H9 (cell line): ENCODE measurements at regions not wholly inside any gene's neighbourhood (a gene's known extent, or its start where the extent isn't known, plus 50 kb on each side); places are given as distances from the start of the nearest gene placed in this dataset.

Experiments
- DNase-seq: peaks from one replicate; pipeline ENCODE4 v3.0.0-alpha.2; 2017
- H2AFZ ChIP-seq: one replicate; pipeline ENCODE4 v1.6.1; 2013; ENCODE audit warnings: mild to moderate bottlenecking, low read length, control low read depth, moderate library complexity
- H2AK5ac ChIP-seq: 2 replicates; pipeline ENCODE4 v1.6.1; 2013; ENCODE audit warnings: low read length, control low read depth, mixed read lengths; ENCODE audit not compliant: insufficient read length
- H2BK120ac ChIP-seq: one replicate; pipeline ENCODE4 v1.6.1; 2013; ENCODE audit warnings: low read depth, mild to moderate bottlenecking, low read length, control low read depth, inconsistent platforms; ENCODE audit not compliant: poor library complexity, severe bottlenecking
- H2BK12ac ChIP-seq: 2 replicates; pipeline ENCODE4 v1.6.1; 2013; ENCODE audit warnings: low read length, control low read depth, mixed read lengths, low read depth; ENCODE audit not compliant: insufficient read length
- H2BK15ac ChIP-seq: 2 replicates; pipeline ENCODE4 v1.6.1; 2013; ENCODE audit warnings: low read depth, low read length, control low read depth
- H2BK20ac ChIP-seq: one replicate; pipeline ENCODE4 v1.6.1; 2013; ENCODE audit warnings: low read depth, mild to moderate bottlenecking, low read length, control low read depth, inconsistent platforms; ENCODE audit not compliant: poor library complexity, severe bottlenecking
- H2BK5ac ChIP-seq: 2 replicates; pipeline ENCODE4 v1.6.1; 2013; ENCODE audit warnings: low read length, control low read depth, mixed read lengths; ENCODE audit not compliant: insufficient read length
- H3K14ac ChIP-seq: 2 replicates; pipeline ENCODE4 v1.6.1; 2013; ENCODE audit warnings: low read length, control low read depth; ENCODE audit not compliant: insufficient read depth
- H3K18ac ChIP-seq: 2 replicates; pipeline ENCODE4 v1.6.1; 2013; ENCODE audit warnings: low read depth, mild to moderate bottlenecking, mixed read lengths, low read length, control low read depth; ENCODE audit not compliant: insufficient read length
- H3K23ac ChIP-seq: 2 replicates; pipeline ENCODE4 v1.6.1; 2013; ENCODE audit warnings: low read length, control low read depth, mixed read lengths, low read depth; ENCODE audit not compliant: insufficient read length
- H3K23me2 ChIP-seq: 2 replicates; pipeline ENCODE4 v1.6.1; 2013; ENCODE audit warnings: low read depth, mild to moderate bottlenecking, mixed read lengths, low read length, control low read depth; ENCODE audit not compliant: insufficient read length, poor library complexity, severe bottlenecking
- H3K27ac ChIP-seq: 2 replicates; pipeline ENCODE4 v1.5.1; 2013; ENCODE audit warnings: low read length, control low read depth, mixed read lengths, low read depth; ENCODE audit not compliant: insufficient read length
- H3K27me3 ChIP-seq: 2 replicates; pipeline ENCODE4 v1.6.1; 2013; ENCODE audit warnings: low read length, control low read depth, inconsistent platforms; ENCODE audit not compliant: insufficient read depth
- H3K4ac ChIP-seq: 2 replicates; pipeline ENCODE4 v1.6.1; 2013; ENCODE audit warnings: low read depth, mild to moderate bottlenecking, control low read depth, inconsistent platforms, low read length, moderate library complexity
- H3K4me1 ChIP-seq: 2 replicates; pipeline ENCODE4 v1.6.1; 2013; ENCODE audit warnings: low read length, control low read depth, inconsistent platforms; ENCODE audit not compliant: insufficient read depth
- H3K4me2 ChIP-seq: 2 replicates; pipeline ENCODE4 v1.6.1; 2013; ENCODE audit warnings: low read length, control low read depth, mixed read lengths; ENCODE audit not compliant: insufficient read length, insufficient read depth
- H3K56ac ChIP-seq: 2 replicates; pipeline ENCODE4 v1.6.1; 2013; ENCODE audit warnings: low read depth, mild to moderate bottlenecking, mixed read lengths, low read length, control low read depth; ENCODE audit not compliant: insufficient read length
- H3K79me1 ChIP-seq: 2 replicates; pipeline ENCODE4 v1.6.1; 2013; ENCODE audit warnings: low read depth, mild to moderate bottlenecking, moderate library complexity, low read length, control low read depth, inconsistent platforms; ENCODE audit not compliant: insufficient read depth, poor library complexity, severe bottlenecking
- H3K79me2 ChIP-seq: 2 replicates; pipeline ENCODE4 v1.6.1; 2013; ENCODE audit warnings: low read length, control low read depth, inconsistent platforms; ENCODE audit not compliant: insufficient read depth
- H3K9ac ChIP-seq: 2 replicates; pipeline ENCODE4 v1.6.1; 2013; ENCODE audit warnings: low read length, control low read depth, mixed read lengths; ENCODE audit not compliant: insufficient read length; ENCODE audit errors: extremely low read depth
- H3K9me3 ChIP-seq: one replicate; pipeline ENCODE4 v1.6.1; 2013; ENCODE audit warnings: low read depth, low read length, inconsistent platforms; ENCODE audit not compliant: control insufficient read depth
- H3T11ph ChIP-seq: one replicate; pipeline ENCODE4 v1.6.1; 2013; ENCODE audit warnings: mild to moderate bottlenecking, low read length, control low read depth, inconsistent platforms
- H4K20me1 ChIP-seq: one replicate; pipeline ENCODE4 v1.6.1; 2013; ENCODE audit not compliant: control insufficient read depth, insufficient read length, insufficient read depth
- H4K5ac ChIP-seq: 2 replicates; pipeline ENCODE4 v1.6.1; 2013; ENCODE audit warnings: low read depth, mild to moderate bottlenecking, mixed read lengths, low read length, control low read depth; ENCODE audit not compliant: insufficient read length
- H4K8ac ChIP-seq: replicated peaks from 2 replicates; pipeline ENCODE4 v1.6.1; 2013; ENCODE audit warnings: low read length, control low read depth, mixed read lengths, low read depth; ENCODE audit not compliant: insufficient read length
- H4K91ac ChIP-seq: 2 replicates; pipeline ENCODE4 v1.6.1; 2013; ENCODE audit warnings: low read depth, mild to moderate bottlenecking, moderate library complexity, mixed read lengths, low read length, control low read depth; ENCODE audit not compliant: insufficient read length
- H3K27ac Mint-ChIP-seq, 3 experiments: 2 replicates in 2 of 3; 3 replicates in 1 of 3; pipeline ENCODE4 v1.8.0; 2020 to 2021; ENCODE audit warnings: mixed read lengths in 3 of 3, mild to moderate bottlenecking in 1 of 3, moderate library complexity in 1 of 3
- H3K27me3 Mint-ChIP-seq: 2 replicates; pipeline ENCODE4 v1.8.0; 2021; ENCODE audit warnings: low read depth, mild to moderate bottlenecking, moderate library complexity, mixed read lengths
- H3K36me3 Mint-ChIP-seq, 3 experiments: 2 replicates in 2 of 3; 3 replicates in 1 of 3; pipeline ENCODE4 v1.8.0; 2020 to 2021; ENCODE audit warnings: low read depth in 3 of 3, mixed read lengths in 3 of 3; ENCODE audit not compliant: insufficient read depth in 1 of 3
- H3K4me1 Mint-ChIP-seq, 2 experiments: 2 replicates each; pipeline ENCODE4 v1.8.0; 2020; ENCODE audit warnings: mixed read lengths in 2 of 2
- H3K4me3 Mint-ChIP-seq, 2 experiments: 2 replicates in 1 of 2; 3 replicates in 1 of 2; pipeline ENCODE4 v1.8.0; 2020 to 2021; ENCODE audit warnings: mild to moderate bottlenecking in 2 of 2, mixed read lengths in 2 of 2, moderate library complexity in 1 of 2
- H3K9me3 Mint-ChIP-seq, 2 experiments: 2 replicates in 1 of 2; 3 replicates in 1 of 2; pipeline ENCODE4 v1.8.0; 2020; ENCODE audit warnings: mild to moderate bottlenecking in 2 of 2, mixed read lengths in 2 of 2, moderate library complexity in 1 of 2
- WGBS: extraction: QIAGEN DNeasy Blood & Tissue Kit; methylation state at CpG from one replicate; pipeline ENCODE4 v1.1.7; 2013; ENCODE audit warnings: missing lambda C conversion rate, low lambda C conversion rate, mixed read lengths; ENCODE audit not compliant: insufficient read length; ENCODE audit errors: extremely low coverage; 5-methylcytosine and 5-hydroxymethylcytosine counted together
- TF ChIP-seq, protein P1 (sequence below): fragments of 200-600 bp; sonication (generic); conservative IDR thresholded peaks from 3 replicates; pipeline ENCODE4 v1.8.0; 2021; ENCODE audit warnings: antibody characterized with exemption, mild to moderate bottlenecking

DNA sequence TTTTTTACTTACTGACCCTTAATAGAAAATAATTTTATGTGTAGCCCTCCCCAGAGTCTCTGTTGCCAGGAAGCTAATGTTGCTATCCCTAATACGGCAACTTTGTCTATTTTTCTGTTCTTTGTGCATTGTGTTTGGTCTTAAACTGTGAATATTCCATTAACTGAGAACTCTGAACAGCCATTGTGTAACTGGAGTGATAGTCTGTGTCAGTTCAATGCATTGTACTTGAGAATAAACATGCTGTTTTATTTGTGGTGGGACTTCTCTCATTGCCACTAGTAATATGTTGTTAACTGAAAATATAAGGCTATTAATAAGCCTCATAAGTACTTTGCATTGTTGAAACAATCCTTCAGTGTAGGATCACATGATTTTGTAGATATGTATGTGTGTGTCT lies 278.3 kb upstream of the DMRT1 start:
- H2AK5ac ChIP-seq = no peak overlapping the region
- no peak overlapping the region for H2AFZ ChIP-seq
- H3K27ac ChIP-seq = no peak overlapping the region
- no peak overlapping the region for H3K4ac ChIP-seq
- no peak overlapping the region for H4K5ac ChIP-seq
- H3K18ac ChIP-seq = no peak overlapping the region
- H4K91ac ChIP-seq = no peak overlapping the region
- no peak overlapping the region for H3K14ac ChIP-seq
- no peaks in the 10 kb centered on the region for H3K79me2 ChIP-seq
- no peak overlapping the region for H2BK12ac ChIP-seq
- Mint-ChIP-seq H3K4me3 (no peak overlapping the region), H3K27me3 (no peaks in the 10 kb centered on the region; the same call in 1 of the 2 replicates), H3K27ac (no peak overlapping the region), H3K9me3 (peaks cover 9 to 19% of the 10 kb centered on the region in 2 experiments; a peak in 4 of 5 replicates), H3K36me3 (peaks cover 16 to 22% (median 22%) of the 10 kb centered on the region in 3 experiments), H3K4me1 (peaks cover 9 to 10% of the 10 kb centered on the region in 2 experiments)
- no peaks in the 10 kb centered on the region for H3K23me2 ChIP-seq
- H3K56ac ChIP-seq = no peak overlapping the region
- H3K4me2 ChIP-seq = no peak overlapping the region
- H3K9me3 ChIP-seq = no peaks in the 10 kb centered on the region
- no peak overlapping the region for H3K23ac ChIP-seq
- no peak for DNase-seq
- no peak overlapping the region for H2BK5ac ChIP-seq
- no peaks in the 10 kb centered on the region for H4K20me1 ChIP-seq
- no peak overlapping the region for H2BK120ac ChIP-seq
- no peak overlapping the region for H3T11ph ChIP-seq
- no peak overlapping the region for H2BK20ac ChIP-seq
- H4K8ac ChIP-seq = no peak overlapping the region
- no peaks in the 10 kb centered on the region for H3K4me1 ChIP-seq
- no peak overlapping the region for H3K9ac ChIP-seq
- H3K79me1 ChIP-seq = no peaks in the 10 kb centered on the region
- no peak overlapping the region for H2BK15ac ChIP-seq
- TF ChIP-seq, protein P1, sequence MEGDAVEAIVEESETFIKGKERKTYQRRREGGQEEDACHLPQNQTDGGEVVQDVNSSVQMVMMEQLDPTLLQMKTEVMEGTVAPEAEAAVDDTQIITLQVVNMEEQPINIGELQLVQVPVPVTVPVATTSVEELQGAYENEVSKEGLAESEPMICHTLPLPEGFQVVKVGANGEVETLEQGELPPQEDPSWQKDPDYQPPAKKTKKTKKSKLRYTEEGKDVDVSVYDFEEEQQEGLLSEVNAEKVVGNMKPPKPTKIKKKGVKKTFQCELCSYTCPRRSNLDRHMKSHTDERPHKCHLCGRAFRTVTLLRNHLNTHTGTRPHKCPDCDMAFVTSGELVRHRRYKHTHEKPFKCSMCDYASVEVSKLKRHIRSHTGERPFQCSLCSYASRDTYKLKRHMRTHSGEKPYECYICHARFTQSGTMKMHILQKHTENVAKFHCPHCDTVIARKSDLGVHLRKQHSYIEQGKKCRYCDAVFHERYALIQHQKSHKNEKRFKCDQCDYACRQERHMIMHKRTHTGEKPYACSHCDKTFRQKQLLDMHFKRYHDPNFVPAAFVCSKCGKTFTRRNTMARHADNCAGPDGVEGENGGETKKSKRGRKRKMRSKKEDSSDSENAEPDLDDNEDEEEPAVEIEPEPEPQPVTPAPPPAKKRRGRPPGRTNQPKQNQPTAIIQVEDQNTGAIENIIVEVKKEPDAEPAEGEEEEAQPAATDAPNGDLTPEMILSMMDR = no peak
- no peaks in the 10 kb centered on the region for H3K27me3 ChIP-seq
- WGBS = no CpG with 5 or more reads among the region's 1 CpG
